Stimulated activated CD4-positive, alpha-beta T cell treated with anti-CD3 and anti-CD28 coated beads, Interleukin-1b, Interleukin-23, amount 100 ng/mL, for 4 hours (primary cell): ENCODE measurements at regions not wholly inside any gene's neighbourhood (a gene's known extent, or its start where the extent isn't known, plus 50 kb on each side); places are given as distances from the start of the nearest gene placed in this dataset.
"Not testable (repeated sequence)": the region's sequence is repeated elsewhere in the genome, so short reads cannot be mapped to it uniquely, and the experiment has no call there.

ENCODE experiments used
- DNase-seq, 2 donors: peaks; one replicate each; pipeline ENCODE4 v3.0.0-alpha.2; 2020; ENCODE audit warnings: low read depth in 2 of 2

DNA sequence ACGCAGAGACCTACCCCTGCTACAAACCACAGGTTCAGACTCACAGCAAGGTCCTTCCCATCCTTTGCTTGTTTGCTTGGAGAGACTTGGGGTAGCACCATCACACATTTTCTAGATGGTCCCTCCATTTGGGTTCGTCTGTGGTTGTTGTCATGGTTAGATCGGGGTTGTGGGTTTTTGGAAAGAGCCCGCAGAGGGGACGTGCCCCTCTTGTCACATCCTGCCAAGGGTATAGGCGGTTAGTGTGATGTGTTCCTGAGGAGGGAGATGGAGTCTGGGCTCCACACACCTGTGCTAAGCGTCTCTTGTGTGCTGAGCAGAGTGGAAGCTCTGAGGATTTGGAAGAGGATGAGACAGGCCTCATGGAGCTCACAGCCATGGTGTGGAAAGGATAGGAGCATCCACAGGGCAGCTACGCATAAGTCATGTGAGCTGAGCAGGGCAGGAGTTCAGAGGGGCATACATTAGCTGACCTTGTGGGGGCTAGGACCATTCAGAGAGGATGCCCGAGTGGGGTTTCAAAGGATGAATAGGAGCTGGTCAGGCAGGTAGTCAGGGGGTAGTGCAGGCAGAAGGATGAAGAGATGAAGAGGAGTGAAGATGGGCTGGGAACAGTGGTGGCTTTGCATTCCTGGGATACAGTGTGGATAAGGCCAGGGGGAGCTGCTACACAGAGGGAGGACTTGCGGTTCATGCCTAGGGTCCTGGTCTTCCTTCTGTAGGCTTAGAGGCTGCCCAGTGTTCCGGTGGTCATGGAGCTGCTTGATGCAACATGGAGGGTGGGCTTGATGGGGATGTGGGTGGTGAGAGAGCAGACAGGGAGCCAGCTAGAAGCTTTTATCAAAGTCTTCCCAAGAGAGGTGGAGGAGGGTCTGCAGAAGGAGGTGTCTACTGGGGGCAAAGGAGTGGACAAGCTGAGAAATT, 62.9 kb downstream of the ACKR3 start:
- no peak for DNase-seq

DNA sequence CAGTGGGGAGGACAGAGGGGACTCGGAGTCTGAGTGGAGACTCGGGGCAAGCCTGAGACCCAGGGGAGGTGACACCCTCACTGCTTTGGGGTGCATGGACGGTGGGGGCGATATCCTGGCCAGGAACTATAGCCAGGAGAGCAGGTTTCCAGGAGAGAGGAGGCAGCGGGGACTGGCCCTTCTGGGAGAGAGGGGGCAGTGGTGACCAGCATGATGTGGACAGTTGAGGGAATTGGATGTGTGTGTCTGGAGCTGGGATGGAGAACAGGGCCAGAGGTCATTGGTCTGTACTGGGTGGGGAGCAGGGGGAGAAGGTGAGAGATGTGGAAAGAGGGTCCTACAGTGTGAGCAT, 63.6 kb downstream of the ACKR3 start:
- no peak for DNase-seq

DNA sequence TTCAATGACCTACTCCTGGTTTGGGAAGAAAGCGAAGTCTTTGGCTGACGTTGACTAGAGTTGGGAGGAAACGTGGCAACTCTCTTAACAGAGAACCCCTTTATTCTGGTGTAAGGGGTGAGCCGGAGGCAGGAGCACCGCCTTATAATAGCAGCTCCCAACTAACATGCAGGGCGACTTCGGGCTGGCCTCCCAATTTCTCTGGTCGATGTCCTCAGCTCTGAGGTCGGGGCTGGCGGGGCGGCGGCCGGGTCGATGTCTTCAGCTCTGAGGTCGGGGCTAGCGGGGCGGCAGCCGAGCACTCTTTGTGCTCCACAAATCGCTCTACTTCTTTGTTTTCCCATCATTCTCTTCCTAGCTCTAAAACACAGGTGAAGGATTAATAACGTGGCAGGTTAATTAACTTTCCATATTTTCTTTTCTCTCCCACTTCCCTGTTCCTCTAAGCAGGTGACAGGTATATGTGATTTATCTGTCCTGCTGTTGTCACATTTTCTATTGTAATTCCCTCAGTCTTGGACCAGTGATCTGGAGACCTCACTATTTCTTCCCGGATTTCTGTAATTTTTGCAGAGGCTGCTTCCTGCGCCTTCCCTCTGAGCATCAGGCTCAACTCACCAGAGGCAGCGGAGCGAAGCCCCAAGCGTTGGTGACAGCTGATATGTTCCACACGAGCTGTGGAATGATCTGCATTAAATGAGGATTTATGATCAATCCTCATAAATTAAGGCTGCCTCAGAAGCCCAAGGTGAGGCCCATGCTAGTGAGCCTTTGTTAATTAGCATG, 64.3 kb downstream of the ACKR3 start:
- DNase-seq, result no peak

DNA sequence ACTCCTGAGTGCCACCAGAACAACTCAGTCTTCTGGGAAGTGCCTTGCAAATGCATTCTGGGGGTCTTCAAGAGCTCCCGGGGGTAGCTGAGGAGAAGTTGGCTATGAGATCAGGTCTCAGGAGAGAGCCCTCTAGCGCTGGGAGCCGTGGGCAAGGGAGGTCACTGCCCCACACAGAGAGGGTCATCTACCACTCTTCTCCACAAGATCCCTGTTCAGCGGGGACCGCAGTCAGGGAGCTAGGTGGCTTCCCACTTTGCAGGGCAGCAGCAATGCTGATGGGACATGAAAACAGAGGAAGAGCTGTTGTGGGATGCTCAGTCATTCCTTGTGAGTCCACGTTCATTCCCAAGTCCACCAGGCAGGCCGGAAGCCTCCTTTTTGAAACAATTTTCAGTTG, 66.6 kb downstream of the ACKR3 start:
- no peak for DNase-seq

DNA sequence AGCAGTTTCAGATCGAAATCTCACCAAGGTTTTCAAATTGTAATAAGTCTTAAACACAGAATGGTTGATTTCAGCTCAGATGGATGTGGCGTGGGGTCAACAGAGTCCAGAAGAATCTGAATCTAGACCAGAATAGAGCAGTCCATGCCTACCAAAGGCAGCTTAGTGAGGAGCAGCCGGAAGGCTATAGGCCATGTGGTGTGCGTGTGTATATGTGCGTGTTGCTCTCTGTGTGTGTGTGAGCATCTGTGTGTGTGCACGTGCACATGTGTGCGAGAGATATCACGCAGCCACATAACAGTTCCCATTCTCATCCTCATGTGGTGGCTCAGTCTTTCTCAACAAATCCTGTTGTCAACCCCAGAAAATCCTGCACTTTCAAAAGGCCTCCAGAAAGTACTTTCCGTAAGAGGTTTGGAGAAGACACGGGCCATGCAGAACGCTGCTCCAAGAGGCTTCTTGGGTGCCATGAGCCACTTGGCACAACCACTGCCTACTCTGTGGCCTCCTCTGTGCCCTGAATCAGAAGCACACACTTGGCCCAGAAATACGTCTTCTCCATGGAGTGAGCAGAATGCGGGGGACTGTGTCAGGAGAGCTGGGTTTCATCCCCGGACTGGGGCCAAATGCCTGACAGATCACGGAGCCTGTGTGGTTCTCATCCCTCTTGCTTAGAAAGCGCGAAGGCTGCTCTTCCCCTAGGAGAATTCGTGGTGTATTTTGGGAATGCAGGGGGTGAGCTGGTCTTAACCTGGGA, 67.3 kb downstream of the ACKR3 start:
- no peak for DNase-seq

DNA sequence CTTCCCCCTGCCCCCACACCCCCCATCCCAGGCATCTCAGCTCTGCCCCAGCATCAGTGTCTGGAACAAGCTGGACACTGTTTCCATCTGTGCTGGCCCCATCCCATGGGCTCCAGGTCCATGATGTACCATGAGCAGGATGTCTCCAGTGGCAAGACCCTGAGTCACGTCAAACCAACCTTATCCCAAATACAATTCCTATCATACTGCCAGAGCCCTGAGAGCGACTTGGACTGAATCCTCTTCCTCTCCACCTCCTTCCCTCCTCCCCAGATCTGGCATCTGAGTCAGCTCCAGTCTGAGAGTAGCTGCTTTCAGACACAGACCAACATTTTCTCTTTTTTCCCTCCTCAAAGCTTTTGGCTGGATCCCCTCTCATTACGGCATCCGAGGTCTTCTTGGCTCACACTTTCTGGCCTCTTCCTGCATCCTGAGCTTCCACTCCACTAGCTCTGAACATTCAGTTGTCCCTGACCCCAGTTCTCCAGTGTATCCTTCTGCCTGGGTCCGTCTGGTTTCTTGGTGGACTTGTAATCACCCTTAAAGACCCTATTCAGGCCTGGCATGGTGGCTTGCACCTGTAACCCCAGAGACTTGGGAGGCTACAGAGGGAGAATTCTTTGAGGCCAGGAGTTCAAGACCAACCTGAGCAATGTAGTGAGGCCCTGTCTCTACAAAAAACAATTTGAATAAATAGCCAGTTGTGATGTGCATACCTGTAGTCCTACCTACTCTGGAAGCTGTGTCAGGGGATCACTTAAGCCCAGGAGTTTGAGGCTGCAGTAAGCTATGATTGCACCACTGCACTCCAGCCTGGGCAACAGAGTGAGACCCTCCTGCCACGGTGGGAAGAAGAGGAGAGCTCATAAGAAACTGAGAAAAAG, 68.3 kb downstream of the ACKR3 start:
- DNase-seq, result no peak

DNA sequence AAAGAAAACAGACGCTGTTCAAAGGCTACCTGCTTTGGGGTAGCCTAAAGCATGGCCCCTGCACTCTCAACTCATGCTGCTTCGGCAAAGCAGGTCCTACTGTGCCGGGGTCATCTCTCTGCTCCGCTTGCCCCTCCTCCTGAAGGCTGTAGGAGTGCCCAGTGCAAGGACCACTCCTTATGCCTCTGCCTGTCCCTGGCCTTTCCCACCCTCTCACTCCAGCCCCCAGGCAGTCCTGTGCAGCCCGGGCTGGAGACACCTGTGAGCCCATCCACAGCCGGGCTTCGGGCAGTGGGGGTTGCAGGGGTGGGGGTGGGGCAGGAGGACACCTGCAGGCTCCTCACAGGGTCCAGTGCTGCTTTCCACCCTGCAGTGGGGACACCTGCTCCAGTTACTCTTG, 69.1 kb downstream of the ACKR3 start:
- DNase-seq, result no peak

DNA sequence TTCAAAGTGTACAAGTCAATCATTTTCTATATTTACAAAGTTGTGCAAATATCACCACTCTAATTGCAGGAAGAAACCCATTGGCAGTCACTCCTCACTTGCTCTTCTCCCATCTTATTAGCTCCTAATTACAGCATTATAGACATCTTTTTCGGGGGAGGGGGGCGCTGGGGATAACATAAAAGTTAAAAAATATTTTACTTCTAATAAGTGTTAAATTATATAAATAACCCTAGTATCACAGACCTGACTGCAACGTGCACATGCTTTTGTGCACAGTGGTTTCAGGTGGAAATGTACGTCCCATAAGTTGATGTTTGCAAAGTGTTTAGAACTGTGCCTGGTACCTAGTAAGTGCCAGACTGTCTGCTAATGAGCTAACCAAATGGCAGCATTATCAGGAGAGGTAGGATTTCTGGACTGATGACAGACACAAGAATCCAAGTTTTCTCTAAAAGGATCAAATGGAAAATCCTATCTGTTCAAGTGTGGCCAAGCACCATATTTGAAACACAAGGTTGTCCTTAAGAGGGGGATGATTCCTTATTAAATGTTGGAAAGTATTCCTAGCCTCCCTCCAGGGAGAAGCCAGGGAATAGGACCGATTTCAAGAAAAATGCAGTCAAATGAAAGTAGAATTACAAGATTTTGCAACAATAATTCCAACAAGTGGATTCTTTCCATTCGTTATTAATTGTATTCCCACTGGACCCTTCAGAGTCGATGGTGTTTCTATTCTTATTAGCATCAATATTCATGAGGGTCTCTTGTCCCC, 70.0 kb downstream of the ACKR3 start:
- no peak for DNase-seq

DNA sequence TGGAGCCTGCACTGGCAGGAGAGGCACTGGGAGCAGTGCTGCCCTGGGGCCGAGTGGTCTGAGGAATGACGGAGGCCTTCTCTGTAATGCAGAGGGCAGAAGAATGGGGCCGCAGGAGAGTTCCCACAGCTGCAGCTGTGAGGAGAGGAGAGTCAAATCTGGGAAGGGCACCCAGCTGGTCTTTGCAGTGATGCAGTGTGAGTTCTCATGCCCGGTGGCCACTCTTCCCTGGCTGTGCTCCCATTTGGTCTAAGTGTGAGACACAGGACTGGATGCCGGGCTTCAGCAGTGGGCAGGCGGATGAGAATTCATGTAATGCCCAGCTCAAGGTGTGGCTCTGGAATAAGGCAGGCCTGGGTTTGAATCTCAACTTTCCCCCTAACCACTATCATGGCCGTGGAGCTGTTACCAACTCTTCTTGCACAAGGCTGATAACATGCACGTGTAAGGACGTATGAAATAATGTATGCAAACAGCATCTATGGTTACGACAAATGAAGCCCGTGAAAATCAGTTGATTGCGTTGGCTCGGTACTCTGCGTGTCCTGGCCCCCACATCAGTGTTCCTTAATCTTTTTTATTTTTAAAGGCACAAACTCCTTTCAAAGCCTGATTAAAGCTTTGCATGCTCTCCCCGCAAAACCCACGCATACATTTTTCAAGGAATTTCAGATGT, 71.6 kb downstream of the ACKR3 start:
- no peak for DNase-seq

DNA sequence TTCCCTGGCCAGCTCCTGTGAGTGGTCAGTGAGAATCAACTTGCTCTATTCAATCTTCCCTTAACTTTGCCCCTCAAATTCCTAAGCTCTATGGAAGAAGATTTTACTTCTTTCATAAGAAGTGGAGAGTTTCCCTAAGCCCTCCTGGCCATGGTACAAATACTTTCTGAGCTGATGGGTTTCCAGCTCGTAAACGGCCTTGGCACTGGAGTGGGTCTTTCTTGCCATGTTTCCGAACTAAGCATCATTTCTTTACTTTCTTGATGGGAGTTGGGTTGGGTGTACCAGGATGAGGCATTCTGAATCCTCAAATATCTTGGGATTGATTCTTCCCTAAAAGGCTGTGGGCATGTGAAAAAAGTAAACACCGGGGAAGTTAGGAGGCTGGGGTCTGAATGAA, 72.5 kb downstream of the ACKR3 start:
- no peak for DNase-seq

DNA sequence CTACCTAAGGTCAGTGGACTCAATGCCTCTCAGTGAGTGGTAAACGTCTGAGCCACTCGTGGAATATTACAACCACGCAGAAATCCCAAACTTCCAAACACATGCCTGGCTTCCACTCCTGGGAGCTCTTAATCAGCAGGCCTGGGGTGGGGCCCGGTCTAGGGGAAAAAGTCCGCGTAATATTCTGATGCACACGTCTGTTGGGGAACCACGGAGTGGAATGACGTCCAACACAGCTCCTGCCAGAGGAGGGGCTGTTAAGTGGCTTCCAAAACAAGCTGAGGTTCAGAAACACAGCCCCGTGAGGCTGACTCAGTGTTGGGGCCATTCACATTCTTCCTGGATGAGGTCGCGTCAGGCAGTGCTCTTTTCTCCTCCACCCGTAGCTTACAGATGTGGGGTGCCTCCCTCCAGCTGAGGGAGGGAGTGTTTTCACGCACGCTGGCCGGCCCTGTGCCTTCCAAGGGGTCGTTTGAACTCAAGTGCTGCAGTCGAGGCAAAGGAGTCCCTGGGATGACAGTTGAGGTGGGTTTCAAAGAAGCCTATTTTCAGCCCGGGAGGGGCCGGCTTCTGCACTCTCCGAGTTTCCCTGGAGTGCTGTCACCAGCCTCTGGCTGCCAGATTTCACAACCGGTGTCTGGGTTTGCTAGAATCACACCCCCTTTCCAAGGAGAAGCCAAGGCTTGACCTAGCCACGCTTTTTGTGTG, 73.1 kb downstream of the ACKR3 start:
- no peak for DNase-seq

DNA sequence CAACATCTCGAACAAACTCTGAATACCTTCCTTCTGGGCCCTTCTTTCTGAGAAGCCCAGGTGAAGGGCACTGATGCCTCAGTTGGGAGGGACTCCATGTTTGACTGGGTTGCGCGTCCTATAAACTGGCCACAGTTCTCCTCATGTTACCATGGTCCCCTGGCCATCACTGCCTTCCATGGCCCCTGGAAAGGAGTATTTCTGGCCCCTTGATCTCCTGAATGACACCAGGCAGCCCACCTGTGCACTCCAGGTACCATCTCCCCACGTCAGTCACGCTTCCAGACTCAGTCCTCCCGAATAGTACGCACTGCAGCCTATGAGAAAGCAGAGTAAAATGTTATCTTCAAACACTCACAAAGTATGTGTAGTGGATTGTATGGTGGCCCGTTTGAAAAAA, 73.9 kb downstream of the ACKR3 start:
- no peak for DNase-seq

DNA sequence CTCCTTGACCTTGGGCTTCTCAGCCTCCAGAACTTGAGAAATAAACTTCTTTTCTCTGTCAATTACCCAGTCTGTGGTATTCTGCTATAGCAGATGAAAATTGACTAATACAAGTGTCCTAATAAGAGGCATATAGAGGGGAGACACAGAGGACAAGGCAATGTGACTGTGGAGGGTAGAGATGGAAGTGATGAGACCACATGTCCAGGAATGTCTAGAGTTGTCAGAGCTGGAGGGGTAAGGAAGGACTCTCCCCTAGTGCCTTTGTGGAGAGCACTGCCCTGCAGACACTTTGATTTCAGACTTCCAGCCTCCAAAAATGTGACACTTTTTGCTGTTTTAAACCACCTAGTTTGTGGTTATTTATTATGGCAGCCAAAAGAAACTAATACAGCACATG, 74.4 kb downstream of the ACKR3 start:
- DNase-seq, result no peak

DNA sequence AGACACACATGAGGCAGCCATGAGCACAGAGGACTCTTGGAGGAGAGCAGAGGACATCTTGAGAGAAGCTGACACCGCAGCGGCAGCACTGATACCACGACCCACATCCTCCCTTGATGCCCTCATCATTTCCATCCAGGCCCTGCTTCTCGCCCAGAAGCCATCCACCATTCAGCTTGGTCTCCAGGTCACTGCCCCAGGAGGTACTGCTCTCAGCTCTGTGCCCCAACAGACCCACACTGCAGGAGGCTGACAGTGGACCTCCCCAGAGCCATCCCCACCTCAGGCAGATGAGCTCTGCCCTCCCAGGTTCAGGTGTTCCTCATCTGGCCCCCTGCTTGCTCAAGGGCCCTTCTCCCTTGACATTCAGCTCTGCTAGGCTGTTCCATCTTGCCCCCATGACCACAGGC, 74.9 kb downstream of the ACKR3 start:
- DNase-seq, result no peak

DNA sequence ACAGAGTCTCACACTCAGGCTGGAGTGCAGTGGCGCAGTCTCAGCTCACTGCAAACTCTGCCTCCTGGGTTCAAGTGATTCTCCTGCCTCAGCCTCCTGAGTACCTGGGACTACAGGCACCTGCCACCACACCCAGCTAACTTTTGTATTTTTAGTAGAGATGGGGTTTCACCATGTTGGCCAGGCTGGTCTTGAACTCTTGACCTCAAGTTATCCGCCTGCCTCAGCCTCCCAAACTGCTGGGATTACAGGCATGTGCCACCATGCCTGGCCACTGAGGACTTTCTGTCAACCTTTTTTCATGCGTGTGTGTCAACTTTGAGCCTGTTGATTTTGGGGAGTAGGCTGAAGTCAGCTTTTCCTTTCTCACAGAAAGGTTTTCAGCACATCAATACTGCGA, 75.5 kb downstream of the ACKR3 start:
- not testable (repeated sequence) for DNase-seq

DNA sequence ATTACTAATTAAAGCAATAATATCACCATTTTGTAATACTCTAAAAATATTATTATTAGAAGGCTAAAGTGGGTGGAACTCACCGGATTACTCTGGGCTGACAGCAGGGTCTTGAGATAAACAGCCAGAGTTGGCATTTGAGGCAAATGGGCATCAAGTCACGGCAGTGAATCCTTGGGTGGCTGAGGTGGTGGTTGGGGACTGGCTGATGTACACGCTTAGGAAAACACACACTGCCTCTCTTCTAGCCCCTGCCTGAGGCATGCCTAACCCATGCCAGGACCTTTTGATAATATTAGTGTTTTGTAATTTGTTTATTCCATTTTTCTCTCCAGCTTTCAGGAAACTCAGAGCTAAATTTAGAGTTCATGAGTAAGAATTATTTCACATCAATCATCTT, 76.8 kb downstream of the ACKR3 start:
- no peak for DNase-seq

DNA sequence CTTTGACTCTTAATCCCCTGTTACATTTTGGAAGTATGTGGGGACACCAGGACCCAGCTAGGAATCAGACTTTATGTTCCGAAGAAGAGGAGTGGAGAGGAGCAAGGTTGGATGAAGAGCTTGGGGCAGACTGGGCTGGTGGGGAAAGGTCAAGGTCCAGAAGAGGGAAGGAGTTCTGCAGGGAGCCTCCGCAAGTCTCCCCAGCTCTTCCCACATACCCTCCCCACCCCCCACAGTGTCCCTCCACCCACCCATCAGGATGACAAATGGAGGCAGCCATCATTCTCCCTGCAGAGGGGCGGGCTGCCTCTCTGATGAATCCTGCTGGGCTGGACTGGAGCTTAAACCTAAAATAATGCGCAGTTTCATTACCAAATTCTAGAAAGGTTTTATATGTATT, 77.2 kb downstream of the ACKR3 start:
- no peak for DNase-seq

DNA sequence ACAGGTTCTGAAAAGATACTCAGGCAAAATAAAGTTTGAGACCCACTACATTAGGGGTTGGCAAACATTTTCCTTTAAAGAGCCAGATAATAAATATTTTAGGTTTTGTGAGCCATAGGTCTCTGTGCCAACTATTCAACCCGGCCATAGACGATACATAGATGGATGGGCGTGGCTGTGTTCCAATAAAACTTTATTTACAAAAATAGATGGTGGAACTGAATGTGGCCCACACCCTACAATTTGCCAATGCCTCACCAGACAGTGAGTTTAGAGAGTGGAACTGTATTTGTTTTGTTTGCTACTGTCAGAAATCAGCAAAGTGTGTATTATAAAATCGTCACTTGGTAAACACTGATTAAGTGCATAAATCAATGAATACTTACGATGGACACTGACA, 78.0 kb downstream of the ACKR3 start:
- DNase-seq, result no peak

DNA sequence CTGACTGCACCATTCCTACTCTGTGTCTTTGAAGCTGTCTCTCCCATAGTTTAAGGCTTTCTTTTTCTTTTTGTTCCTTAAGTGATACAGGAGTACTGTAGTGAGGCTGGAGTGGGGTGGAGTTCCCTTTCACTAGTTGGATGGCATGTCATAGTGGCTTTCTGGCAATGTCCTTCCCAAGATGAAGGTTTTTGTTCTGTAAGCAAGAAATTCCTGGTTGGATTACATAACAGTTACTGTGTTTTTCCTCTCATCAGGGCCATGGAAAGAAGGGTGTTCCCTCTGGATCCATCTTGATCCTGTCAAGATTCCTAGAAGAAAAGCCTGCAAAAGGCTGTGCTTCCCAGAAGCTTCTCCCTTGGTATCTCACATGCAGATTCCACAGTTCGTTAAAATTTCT, 84.2 kb downstream of the ACKR3 start:
- DNase-seq, result no peak
